A673 (cell line): ENCODE measurements at regions not wholly inside any gene's neighbourhood (a gene's known extent, or its start where the extent isn't known, plus 50 kb on each side); places are given as distances from the start of the nearest gene placed in this dataset.
"Not testable (repeated sequence)": the region's sequence is repeated elsewhere in the genome, so short reads cannot be mapped to it uniquely, and the experiment has no call there.

ENCODE experiments used
- CTCF ChIP-seq: fragments of 300-800, 200-600 bp; sonication (generic); conservative IDR thresholded peaks from 2 replicates; pipeline ENCODE4 v1.5.1; 2017; ENCODE audit warnings: low read depth, mild to moderate bottlenecking, antibody characterized with exemption, low read length, moderate library complexity, mixed read lengths
- EZH2 ChIP-seq: fragments of 200-600 bp; sonication (generic); IDR thresholded peaks from 2 replicates; pipeline ENCODE4 v1.6.1; 2017; ENCODE audit warnings: borderline replicate concordance, low read depth, mild to moderate bottlenecking, mixed read lengths, antibody characterized with exemption, low read length; ENCODE audit not compliant: poor library complexity, severe bottlenecking

- TF ChIP-seq EZH2, CTCF: not testable (repeated sequence)
These were observed 116.1 kb downstream of the OR4M2 start for GRCh38 chr15:22196423-22196822.
